ENCODE measurements at regions not wholly inside any gene's neighbourhood (a gene's known extent, or its start where the extent isn't known, plus 50 kb on each side); places are given as distances from the start of the nearest gene placed in this dataset.
"Not testable (repeated sequence)": the region's sequence is repeated elsewhere in the genome, so short reads cannot be mapped to it uniquely, and the experiment has no call there.

- no peak for DNase-seq
- 67 to 81% methylated on average over 3 of the region's 3 CpGs for WGBS, 2 donors
- intact Hi-C loops (cut with DNase I) = no loop called here
Observed at GRCh38 chr5:29485333-29485732, 1708.2 kb upstream of the CDH6 start.

DNA sequence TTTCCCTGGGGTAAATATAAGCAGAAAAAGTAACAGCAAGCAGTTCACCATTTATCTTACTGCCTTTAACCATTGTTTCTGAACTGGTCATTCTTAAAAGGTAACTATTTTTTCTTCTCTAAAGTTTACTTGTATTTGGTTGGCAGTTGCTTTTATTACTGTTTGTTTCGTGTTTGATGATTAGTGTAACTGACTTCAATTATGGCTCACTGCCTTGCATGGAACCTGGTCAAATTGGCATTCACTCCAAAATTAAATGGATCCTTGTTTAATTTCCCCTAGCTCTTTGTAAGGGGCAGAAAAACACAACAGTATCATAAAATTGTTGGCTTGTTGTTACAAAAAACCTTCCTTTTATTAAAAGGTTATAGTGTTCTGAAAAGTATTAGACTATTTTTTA is 1723.9 kb upstream of the CDH6 start:
- intact Hi-C loops (cut with DNase I) = no loop called here
- 33 to 34% methylated on average over 1 of the region's 1 CpG for WGBS, 2 donors
- no peaks in the 10 kb centered on the region for H3K27me3 ChIP-seq
- no peak overlapping the region for H3K27ac ChIP-seq
- no peak for DNase-seq
- no peaks in the 10 kb centered on the region for H3K4me1 ChIP-seq
- no peak for TF ChIP-seq POLR2A (IDR thresholded peaks at IDR 0.05)
- H3K4me3 ChIP-seq = no peak overlapping the region
- no peaks in the 10 kb centered on the region for H3K9me3 ChIP-seq
- H3K36me3 ChIP-seq (replicated peaks in 1 of 2; ENCODE audit: insufficient read depth in 1 of 2, low read depth in 2 of 2) = no peaks in the 10 kb centered on the region
- no peak for ATAC-seq

More at GRCh38 chr5:29485333-29485732, 1708.2 kb upstream of the CDH6 start:
- Histone ChIP-seq H3K27me3 (no peaks in the 10 kb centered on the region), H3K36me3 (replicated peaks in 1 of 2; ENCODE audit: insufficient read depth in 1 of 2, low read depth in 2 of 2) (no peaks in the 10 kb centered on the region), H3K9me3 (no peaks in the 10 kb centered on the region), H3K4me1 (no peaks in the 10 kb centered on the region), H3K27ac (no peak overlapping the region), H3K4me3 (no peak overlapping the region)
- TF ChIP-seq POLR2A (IDR thresholded peaks at IDR 0.05) = no peak
- TF ChIP-seq, protein P1, sequence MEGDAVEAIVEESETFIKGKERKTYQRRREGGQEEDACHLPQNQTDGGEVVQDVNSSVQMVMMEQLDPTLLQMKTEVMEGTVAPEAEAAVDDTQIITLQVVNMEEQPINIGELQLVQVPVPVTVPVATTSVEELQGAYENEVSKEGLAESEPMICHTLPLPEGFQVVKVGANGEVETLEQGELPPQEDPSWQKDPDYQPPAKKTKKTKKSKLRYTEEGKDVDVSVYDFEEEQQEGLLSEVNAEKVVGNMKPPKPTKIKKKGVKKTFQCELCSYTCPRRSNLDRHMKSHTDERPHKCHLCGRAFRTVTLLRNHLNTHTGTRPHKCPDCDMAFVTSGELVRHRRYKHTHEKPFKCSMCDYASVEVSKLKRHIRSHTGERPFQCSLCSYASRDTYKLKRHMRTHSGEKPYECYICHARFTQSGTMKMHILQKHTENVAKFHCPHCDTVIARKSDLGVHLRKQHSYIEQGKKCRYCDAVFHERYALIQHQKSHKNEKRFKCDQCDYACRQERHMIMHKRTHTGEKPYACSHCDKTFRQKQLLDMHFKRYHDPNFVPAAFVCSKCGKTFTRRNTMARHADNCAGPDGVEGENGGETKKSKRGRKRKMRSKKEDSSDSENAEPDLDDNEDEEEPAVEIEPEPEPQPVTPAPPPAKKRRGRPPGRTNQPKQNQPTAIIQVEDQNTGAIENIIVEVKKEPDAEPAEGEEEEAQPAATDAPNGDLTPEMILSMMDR (IDR thresholded peaks at IDR 0.05) = no peak
- no peak for ATAC-seq

DNA sequence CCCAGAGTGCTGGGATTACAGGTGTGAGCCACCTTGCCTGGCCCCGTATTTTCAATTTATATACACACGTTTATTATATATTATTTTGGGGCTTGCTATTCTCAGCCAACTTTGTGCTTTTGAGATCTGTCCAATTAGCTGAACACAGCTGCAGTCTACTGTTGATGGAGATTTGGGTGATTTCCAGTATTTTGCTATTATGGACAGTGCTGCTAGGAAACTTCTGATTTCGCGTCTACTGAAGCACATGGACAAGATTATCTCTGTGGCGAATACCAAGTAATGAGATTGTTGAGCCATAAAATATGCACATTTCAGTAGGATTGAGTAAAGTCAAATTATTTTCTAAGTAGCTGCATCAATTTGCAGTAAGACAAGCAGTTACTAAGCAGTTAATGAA is 1731.2 kb upstream of the CDH6 start:
- no peaks in the 10 kb centered on the region for H3K9me3 ChIP-seq
- ATAC-seq (no peak), DNase-seq (no peak)
- no peaks in the 10 kb centered on the region for H3K4me1 ChIP-seq
- H3K4me3 ChIP-seq = no peak overlapping the region
- TF ChIP-seq, protein P1 (IDR thresholded peaks at IDR 0.05) = no peak
- TF ChIP-seq POLR2A (IDR thresholded peaks at IDR 0.05) = no peak
- 53 to 75% methylated on average over 5 of the region's 5 CpGs for WGBS, 2 donors
- intact Hi-C loops (cut with DNase I) = no loop called here
- H3K27ac ChIP-seq = no peak overlapping the region
- no peaks in the 10 kb centered on the region for H3K36me3 ChIP-seq (replicated peaks in 1 of 2; ENCODE audit: insufficient read depth in 1 of 2, low read depth in 2 of 2)
- no peaks in the 10 kb centered on the region for H3K27me3 ChIP-seq

GRCh38 chr5:29460971-29461559 is 1732.4 kb upstream of the CDH6 start:
- Histone ChIP-seq H3K36me3 (replicated peaks in 1 of 2; ENCODE audit: insufficient read depth in 1 of 2, low read depth in 2 of 2) (no peaks in the 10 kb centered on the region), H3K27ac (no peak overlapping the region), H3K9me3 (no peaks in the 10 kb centered on the region), H3K4me1 (no peaks in the 10 kb centered on the region), H3K4me3 (no peak overlapping the region), H3K27me3 (no peaks in the 10 kb centered on the region)
- intact Hi-C loops (cut with DNase I) = no loop called here
- TF ChIP-seq, protein P1 (IDR thresholded peaks at IDR 0.05) = no peak
- no peak for TF ChIP-seq POLR2A (IDR thresholded peaks at IDR 0.05)
- 51 to 55% methylated on average over 4 of the region's 4 CpGs for WGBS, 2 donors
- no peak for ATAC-seq
- no peak for DNase-seq

DNA sequence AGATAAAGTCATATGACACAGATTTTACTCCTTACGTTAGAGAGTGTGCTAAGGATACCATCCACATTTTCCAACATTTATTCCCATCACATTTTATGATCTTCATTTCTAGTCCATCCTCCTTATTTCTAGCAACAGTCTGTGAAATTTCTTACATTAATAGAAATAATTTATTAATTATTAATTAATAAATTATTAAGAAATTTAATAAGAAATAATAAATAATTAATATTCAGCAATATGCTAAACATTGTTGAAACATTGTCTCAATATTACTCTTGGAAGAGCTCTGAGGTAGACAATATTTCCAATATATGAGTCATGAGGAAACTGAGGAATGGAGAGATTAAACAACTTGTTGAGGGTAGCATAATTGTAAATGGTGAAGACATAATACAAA is 1742.5 kb upstream of the CDH6 start:
- WGBS, 2 donors = 75 to 77% methylated on average over 1 of the region's 1 CpG
- intact Hi-C loops (cut with DNase I); H3K4me3 ChIP-seq; H3K36me3 ChIP-seq (replicated peaks in 1 of 2; ENCODE audit: insufficient read depth in 1 of 2, low read depth in 2 of 2); H3K27me3 ChIP-seq; DNase-seq; H3K27ac ChIP-seq; H3K9me3 ChIP-seq; ATAC-seq; H3K4me1 ChIP-seq: not testable (repeated sequence)

GRCh38 chr5:29414681-29415080 is 1778.8 kb upstream of the CDH6 start:
- no peak overlapping the region for H3K4me3 ChIP-seq
- no peaks in the 10 kb centered on the region for H3K27me3 ChIP-seq
- DNase-seq = no peak
- TF ChIP-seq, protein P1 (IDR thresholded peaks at IDR 0.05) = no peak
- TF ChIP-seq POLR2A (IDR thresholded peaks at IDR 0.05) = no peak
- no peak for ATAC-seq
- no peaks in the 10 kb centered on the region for H3K9me3 ChIP-seq
- no peaks in the 10 kb centered on the region for H3K36me3 ChIP-seq (replicated peaks in 1 of 2; ENCODE audit: insufficient read depth in 1 of 2, low read depth in 2 of 2)
- H3K27ac ChIP-seq = no peak overlapping the region
- intact Hi-C loops (cut with DNase I) = no loop called here
- H3K4me1 ChIP-seq = no peaks in the 10 kb centered on the region

Data from body of pancreas (tissue), 4 donors.